ENCODE measurements at regions not wholly inside any gene's neighbourhood (a gene's known extent, or its start where the extent isn't known, plus 50 kb on each side); places are given as distances from the start of the nearest gene placed in this dataset.

GRCh38 chr5:54727874-54728587, 210.5 kb downstream of the SNX18 start:
- WGBS, 2 donors, result 51 to 55% methylated on average over 2 of the region's 2 CpGs
- intact Hi-C loops (cut with DNase I; ENCODE audit: low total_unique reads), result no loop called here
- no peak for DNase-seq (ENCODE audit: low spot score in 2 of 2)
- H3K4me3 ChIP-seq (ENCODE audit: low read depth, poor library complexity, severe bottlenecking), result no peak overlapping the region
- TF ChIP-seq, protein P1, sequence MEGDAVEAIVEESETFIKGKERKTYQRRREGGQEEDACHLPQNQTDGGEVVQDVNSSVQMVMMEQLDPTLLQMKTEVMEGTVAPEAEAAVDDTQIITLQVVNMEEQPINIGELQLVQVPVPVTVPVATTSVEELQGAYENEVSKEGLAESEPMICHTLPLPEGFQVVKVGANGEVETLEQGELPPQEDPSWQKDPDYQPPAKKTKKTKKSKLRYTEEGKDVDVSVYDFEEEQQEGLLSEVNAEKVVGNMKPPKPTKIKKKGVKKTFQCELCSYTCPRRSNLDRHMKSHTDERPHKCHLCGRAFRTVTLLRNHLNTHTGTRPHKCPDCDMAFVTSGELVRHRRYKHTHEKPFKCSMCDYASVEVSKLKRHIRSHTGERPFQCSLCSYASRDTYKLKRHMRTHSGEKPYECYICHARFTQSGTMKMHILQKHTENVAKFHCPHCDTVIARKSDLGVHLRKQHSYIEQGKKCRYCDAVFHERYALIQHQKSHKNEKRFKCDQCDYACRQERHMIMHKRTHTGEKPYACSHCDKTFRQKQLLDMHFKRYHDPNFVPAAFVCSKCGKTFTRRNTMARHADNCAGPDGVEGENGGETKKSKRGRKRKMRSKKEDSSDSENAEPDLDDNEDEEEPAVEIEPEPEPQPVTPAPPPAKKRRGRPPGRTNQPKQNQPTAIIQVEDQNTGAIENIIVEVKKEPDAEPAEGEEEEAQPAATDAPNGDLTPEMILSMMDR (IDR thresholded peaks at IDR 0.05), result no peak
- no peak for TF ChIP-seq POLR2A (IDR thresholded peaks at IDR 0.05)

DNA sequence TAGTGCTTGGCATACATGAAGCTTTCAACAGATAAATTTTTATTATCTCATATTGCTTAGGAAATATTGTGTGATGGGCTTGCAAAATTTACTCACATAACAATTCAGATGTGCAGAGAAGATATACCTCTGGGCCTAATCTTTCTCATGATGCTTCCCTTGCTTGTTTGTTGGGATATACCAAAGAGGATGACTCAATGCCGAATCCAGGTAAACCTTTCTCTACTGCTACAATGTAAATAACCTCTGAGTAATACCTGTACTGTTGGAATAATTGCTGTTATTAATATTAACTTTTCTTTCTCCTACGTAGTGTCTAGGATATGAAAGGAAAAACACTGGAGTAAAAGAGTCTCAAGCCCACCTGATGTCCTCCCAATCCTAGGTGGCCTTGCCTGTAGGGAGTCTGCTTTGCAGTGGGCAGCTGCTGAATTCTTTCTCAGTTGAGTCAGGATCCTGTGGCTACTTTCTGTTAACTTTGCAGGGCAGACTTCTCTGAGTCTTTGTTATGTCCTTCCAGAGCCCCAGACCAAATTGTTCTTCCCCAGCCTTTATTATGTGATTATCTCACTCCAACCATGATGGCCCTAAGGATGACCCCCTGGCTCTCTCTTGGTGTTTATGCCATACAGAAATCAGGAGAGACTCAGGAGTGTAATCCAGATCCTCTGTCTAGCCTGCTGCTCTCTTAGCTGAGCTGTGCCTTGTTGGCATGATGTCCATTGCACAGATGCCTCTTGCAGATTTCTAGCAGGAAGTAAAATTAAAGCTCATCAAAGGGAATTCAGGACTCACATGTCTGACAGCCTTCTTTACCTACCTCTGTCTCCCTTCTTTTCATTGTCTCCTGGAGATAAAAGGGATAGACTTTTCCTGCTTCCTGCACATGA, 208.1 kb downstream of the SNX18 start:
- TF ChIP-seq POLR2A (IDR thresholded peaks at IDR 0.05), result no peak
- TF ChIP-seq, protein P1 (IDR thresholded peaks at IDR 0.05), result no peak
- intact Hi-C loops (cut with DNase I; ENCODE audit: low total_unique reads), result no loop called here
- no peak overlapping the region for H3K4me3 ChIP-seq (ENCODE audit: low read depth, poor library complexity, severe bottlenecking)
- 40 to 86% methylated on average over 2 of the region's 2 CpGs for WGBS, 2 donors
- no peak for DNase-seq (ENCODE audit: low spot score in 2 of 2)

DNA sequence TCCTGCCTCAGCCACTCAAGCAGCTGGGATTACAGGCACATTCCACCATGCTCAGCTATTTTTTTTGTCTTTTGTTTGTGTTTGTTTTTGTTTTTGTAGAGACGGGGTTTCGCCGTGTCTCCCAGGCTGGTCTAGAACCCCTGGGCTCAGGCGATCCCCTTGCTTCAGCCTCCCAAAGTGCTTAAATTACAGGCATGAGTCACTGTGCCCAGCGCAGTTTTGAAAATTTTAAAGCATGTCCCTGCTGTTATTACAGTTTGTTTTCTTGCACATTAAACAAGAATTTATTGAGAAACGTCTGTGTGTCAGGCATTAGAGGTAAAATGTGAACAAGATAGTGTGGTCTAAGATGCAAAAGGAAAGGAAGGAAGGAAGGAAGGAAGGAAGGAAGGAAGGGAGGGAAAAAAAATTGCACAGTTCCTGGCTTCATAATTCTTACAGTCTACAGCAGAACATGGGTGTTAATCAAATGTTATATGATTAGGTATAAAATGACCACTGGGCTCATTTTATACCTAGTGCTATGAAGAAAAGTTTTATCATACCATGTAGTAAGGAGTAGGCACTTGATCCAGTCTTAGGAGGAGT, 205.4 kb downstream of the SNX18 start:
- intact Hi-C loops (cut with DNase I; ENCODE audit: low total_unique reads), result no loop called here
- TF ChIP-seq, protein P1 (IDR thresholded peaks at IDR 0.05), result no peak
- WGBS, 2 donors, result 61 to 69% methylated on average over 6 of the region's 6 CpGs
- no peak overlapping the region for H3K4me3 ChIP-seq (ENCODE audit: low read depth, poor library complexity, severe bottlenecking)
- DNase-seq (ENCODE audit: low spot score in 2 of 2), result no peak

DNA sequence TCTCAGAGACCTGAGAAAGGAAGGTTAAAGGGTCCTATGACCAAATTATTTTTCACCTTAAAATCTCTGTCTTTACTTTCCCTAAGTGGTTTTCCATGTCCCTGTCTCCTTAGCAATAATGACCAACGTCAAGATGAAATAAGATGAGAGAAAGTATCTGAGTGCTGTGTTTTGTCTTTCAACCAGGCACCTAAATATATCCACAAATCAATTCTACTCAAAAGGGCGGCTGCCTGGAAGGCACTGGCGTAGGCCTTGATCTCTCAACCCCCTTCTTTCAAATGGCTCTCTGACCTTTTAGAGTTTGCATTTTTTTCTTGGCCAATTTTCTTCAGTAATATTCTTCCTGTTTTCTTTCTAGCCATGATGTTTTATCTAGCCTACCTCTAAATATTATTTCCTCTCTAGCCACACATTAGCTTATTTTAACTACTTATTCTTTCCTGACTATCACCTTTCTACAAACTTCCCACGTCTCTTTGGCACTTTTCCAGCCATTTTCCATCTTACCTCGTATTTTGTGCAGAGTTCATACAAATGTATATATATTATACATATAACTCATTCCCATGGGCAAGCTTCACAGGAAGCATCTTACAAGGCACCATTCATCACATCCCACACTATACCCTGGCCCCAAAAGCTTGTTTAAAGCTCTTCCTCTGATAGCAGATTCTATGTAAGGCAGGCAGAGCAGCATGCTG, 204.5 kb downstream of the SNX18 start:
- TF ChIP-seq, protein P1 (IDR thresholded peaks at IDR 0.05), result no peak
- no peak for TF ChIP-seq POLR2A (IDR thresholded peaks at IDR 0.05)
- WGBS, 2 donors, result 70 to 73% methylated on average over 5 of the region's 5 CpGs
- H3K4me3 ChIP-seq (ENCODE audit: low read depth, poor library complexity, severe bottlenecking), result no peak overlapping the region
- DNase-seq (ENCODE audit: low spot score in 2 of 2), result no peak
- intact Hi-C loops (cut with DNase I; ENCODE audit: low total_unique reads), result no loop called here

GRCh38 chr5:54721116-54721515, 203.6 kb downstream of the SNX18 start:
- intact Hi-C loops (cut with DNase I; ENCODE audit: low total_unique reads), result no loop called here
- no peak overlapping the region for H3K4me3 ChIP-seq (ENCODE audit: low read depth, poor library complexity, severe bottlenecking)
- 61 to 67% methylated on average over 1 of the region's 1 CpG for WGBS, 2 donors
- TF ChIP-seq, protein P1 (IDR thresholded peaks at IDR 0.05), result no peak
- no peak for TF ChIP-seq POLR2A (IDR thresholded peaks at IDR 0.05)
- no peak for DNase-seq (ENCODE audit: low spot score in 2 of 2)

All from lower leg skin (tissue), 4 donors.